HepG2 (cell line): ENCODE measurements at regions not wholly inside any gene's neighbourhood (a gene's known extent, or its start where the extent isn't known, plus 50 kb on each side); places are given as distances from the start of the nearest gene placed in this dataset.

Source experiments
- EZH2 ChIP-seq: conservative IDR thresholded peaks from 2 replicates; pipeline ENCODE4 v1.6.1; 2012; ENCODE audit warnings: mild to moderate bottlenecking, low read depth, low read length, moderate library complexity
- NR2F6 ChIP-seq, 2 experiments: IDR thresholded peaks; 2 replicates each; pipeline ENCODE4 v1.6.1; 2016; ENCODE audit warnings: antibody characterized with exemption in 1 of 2, mild to moderate bottlenecking in 1 of 2
- SMAD3 ChIP-seq: sonication (generic); formaldehyde crosslinking; IDR thresholded peaks from 2 replicates; pipeline ENCODE4 v1.4.0; 2020; ENCODE audit warnings: missing genetic modification reagents
- TAF1 ChIP-seq: sonication (generic); formaldehyde crosslinking; IDR thresholded peaks from 2 replicates; pipeline ENCODE4 v1.4.0; 2020; ENCODE audit warnings: missing genetic modification reagents
- TBL1XR1 ChIP-seq: fragments of 150-350 bp; IDR thresholded peaks from 2 replicates; pipeline ENCODE4 v1.6.1; 2014; ENCODE audit warnings: borderline replicate concordance, low read length; ENCODE audit not compliant: partially characterized antibody
- ZNF850 ChIP-seq: sonication (generic); formaldehyde crosslinking; conservative IDR thresholded peaks from 2 replicates; pipeline ENCODE4 v1.9.0; 2021; ENCODE audit warnings: mild to moderate bottlenecking, missing genetic modification reagents
- TF ChIP-seq, protein P1 (sequence below): sonication (generic); formaldehyde crosslinking; IDR thresholded peaks from 2 replicates; pipeline ENCODE4 v1.8.0; 2022; ENCODE audit warnings: missing genetic modification reagents, mild to moderate bottlenecking, moderate library complexity, borderline replicate concordance
- TF ChIP-seq, protein P2 (sequence below): sonication (generic); formaldehyde crosslinking; IDR thresholded peaks from 2 replicates; pipeline ENCODE4 v1.4.0; 2020; ENCODE audit warnings: mild to moderate bottlenecking, missing genetic modification reagents
- TF ChIP-seq, protein P3 (sequence below): sonication (generic); formaldehyde crosslinking; IDR thresholded peaks from 2 replicates; pipeline ENCODE4 v1.8.1; 2023; ENCODE audit warnings: mild to moderate bottlenecking, missing genetic modification reagents, borderline replicate concordance
- TF ChIP-seq, protein P4 (sequence below): fragments of 450-650 bp; IDR thresholded peaks from 2 replicates; pipeline ENCODE4 v1.6.1; 2017; ENCODE audit warnings: mild to moderate bottlenecking
- TF ChIP-seq, protein P5 (sequence below): IDR thresholded peaks from 2 replicates; pipeline ENCODE4 v1.6.1; 2016; ENCODE audit warnings: mild to moderate bottlenecking, missing biosample characterization, missing genetic modification reagents
- TF ChIP-seq, protein P6 (sequence below): sonication (generic); formaldehyde crosslinking; IDR thresholded peaks from 2 replicates; pipeline ENCODE4 v1.5.1; 2020; ENCODE audit warnings: missing genetic modification reagents, mild to moderate bottlenecking, borderline replicate concordance
- TF ChIP-seq, protein P7 (sequence below): sonication (generic); formaldehyde crosslinking; IDR thresholded peaks from 2 replicates; pipeline ENCODE4 v1.5.0; 2020; ENCODE audit warnings: mild to moderate bottlenecking, missing genetic modification reagents, moderate library complexity
- TF ChIP-seq, protein P8 (sequence below): sonication (generic); formaldehyde crosslinking; IDR thresholded peaks from 2 replicates; pipeline ENCODE4 v1.8.0; 2022; ENCODE audit warnings: mild to moderate bottlenecking, missing genetic modification reagents, borderline replicate concordance

DNA sequence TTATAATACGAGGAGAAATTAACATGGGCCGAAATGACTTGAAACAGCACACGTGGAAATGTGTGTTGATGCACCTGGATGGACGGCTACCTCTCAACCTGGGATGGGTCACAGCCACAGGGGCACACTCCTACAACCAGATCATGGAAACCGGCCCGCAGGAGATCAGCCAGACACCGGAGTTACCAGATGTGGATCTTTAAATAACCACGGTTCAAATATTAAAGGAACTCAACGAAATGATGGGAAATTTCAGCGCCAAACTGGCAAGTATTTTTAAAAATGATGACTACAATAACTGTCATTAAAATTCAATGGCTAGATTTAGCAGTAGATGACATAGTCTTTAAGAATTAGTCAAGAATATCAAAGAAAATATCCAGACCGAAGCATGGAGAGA is 166.9 kb upstream of the GPR12 start:
- TF ChIP-seq TBL1XR1 (no peak), EZH2 (no peak), NR2F6 (IDR thresholded peaks at IDR 0.05) (no peak), NR2F6 (CRISPR knock-in tag; IDR thresholded peaks at IDR 0.05) (no peak), ZNF850 (CRISPR knock-in tag) (no peak), SMAD3 (CRISPR knock-in tag) (no peak), TAF1 (CRISPR knock-in tag) (no peak)
- TF ChIP-seq, protein P1, sequence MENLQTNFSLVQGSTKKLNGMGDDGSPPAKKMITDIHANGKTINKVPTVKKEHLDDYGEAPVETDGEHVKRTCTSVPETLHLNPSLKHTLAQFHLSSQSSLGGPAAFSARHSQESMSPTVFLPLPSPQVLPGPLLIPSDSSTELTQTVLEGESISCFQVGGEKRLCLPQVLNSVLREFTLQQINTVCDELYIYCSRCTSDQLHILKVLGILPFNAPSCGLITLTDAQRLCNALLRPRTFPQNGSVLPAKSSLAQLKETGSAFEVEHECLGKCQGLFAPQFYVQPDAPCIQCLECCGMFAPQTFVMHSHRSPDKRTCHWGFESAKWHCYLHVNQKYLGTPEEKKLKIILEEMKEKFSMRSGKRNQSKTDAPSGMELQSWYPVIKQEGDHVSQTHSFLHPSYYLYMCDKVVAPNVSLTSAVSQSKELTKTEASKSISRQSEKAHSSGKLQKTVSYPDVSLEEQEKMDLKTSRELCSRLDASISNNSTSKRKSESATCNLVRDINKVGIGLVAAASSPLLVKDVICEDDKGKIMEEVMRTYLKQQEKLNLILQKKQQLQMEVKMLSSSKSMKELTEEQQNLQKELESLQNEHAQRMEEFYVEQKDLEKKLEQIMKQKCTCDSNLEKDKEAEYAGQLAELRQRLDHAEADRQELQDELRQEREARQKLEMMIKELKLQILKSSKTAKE (CRISPR knock-in tag): no peak
- TF ChIP-seq, protein P2, sequence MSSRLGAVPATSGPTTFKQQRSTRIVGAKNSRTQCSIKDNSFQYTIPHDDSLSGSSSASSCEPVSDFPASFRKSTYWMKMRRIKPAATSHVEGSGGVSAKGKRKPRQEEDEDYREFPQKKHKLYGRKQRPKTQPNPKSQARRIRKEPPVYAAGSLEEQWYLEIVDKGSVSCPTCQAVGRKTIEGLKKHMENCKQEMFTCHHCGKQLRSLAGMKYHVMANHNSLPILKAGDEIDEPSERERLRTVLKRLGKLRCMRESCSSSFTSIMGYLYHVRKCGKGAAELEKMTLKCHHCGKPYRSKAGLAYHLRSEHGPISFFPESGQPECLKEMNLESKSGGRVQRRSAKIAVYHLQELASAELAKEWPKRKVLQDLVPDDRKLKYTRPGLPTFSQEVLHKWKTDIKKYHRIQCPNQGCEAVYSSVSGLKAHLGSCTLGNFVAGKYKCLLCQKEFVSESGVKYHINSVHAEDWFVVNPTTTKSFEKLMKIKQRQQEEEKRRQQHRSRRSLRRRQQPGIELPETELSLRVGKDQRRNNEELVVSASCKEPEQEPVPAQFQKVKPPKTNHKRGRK: no peak
- TF ChIP-seq, protein P3, sequence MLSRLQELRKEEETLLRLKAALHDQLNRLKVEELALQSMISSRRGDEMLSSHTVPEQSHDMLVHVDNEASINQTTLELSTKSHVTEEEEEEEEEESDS: no peak
- TF ChIP-seq, protein P4, sequence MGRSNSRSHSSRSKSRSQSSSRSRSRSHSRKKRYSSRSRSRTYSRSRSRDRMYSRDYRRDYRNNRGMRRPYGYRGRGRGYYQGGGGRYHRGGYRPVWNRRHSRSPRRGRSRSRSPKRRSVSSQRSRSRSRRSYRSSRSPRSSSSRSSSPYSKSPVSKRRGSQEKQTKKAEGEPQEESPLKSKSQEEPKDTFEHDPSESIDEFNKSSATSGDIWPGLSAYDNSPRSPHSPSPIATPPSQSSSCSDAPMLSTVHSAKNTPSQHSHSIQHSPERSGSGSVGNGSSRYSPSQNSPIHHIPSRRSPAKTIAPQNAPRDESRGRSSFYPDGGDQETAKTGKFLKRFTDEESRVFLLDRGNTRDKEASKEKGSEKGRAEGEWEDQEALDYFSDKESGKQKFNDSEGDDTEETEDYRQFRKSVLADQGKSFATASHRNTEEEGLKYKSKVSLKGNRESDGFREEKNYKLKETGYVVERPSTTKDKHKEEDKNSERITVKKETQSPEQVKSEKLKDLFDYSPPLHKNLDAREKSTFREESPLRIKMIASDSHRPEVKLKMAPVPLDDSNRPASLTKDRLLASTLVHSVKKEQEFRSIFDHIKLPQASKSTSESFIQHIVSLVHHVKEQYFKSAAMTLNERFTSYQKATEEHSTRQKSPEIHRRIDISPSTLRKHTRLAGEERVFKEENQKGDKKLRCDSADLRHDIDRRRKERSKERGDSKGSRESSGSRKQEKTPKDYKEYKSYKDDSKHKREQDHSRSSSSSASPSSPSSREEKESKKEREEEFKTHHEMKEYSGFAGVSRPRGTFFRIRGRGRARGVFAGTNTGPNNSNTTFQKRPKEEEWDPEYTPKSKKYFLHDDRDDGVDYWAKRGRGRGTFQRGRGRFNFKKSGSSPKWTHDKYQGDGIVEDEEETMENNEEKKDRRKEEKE: no peak
- TF ChIP-seq, protein P5, sequence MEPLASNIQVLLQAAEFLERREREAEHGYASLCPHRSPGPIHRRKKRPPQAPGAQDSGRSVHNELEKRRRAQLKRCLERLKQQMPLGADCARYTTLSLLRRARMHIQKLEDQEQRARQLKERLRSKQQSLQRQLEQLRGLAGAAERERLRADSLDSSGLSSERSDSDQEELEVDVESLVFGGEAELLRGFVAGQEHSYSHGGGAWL: no peak
- TF ChIP-seq, protein P6, sequence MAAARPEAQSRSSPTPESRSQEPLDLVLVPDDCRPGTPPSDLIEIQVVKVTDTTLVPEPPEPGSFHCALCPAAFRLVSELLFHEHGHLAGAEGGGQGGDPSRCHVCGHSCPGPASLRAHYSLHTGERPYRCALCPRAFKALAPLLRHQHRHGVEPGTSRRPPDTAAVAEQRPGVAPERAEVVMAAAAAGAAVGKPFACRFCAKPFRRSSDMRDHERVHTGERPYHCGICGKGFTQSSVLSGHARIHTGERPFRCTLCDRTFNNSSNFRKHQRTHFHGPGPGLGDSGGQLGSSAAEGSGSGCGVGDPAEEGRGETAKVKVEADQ: no peak
- TF ChIP-seq, protein P7, sequence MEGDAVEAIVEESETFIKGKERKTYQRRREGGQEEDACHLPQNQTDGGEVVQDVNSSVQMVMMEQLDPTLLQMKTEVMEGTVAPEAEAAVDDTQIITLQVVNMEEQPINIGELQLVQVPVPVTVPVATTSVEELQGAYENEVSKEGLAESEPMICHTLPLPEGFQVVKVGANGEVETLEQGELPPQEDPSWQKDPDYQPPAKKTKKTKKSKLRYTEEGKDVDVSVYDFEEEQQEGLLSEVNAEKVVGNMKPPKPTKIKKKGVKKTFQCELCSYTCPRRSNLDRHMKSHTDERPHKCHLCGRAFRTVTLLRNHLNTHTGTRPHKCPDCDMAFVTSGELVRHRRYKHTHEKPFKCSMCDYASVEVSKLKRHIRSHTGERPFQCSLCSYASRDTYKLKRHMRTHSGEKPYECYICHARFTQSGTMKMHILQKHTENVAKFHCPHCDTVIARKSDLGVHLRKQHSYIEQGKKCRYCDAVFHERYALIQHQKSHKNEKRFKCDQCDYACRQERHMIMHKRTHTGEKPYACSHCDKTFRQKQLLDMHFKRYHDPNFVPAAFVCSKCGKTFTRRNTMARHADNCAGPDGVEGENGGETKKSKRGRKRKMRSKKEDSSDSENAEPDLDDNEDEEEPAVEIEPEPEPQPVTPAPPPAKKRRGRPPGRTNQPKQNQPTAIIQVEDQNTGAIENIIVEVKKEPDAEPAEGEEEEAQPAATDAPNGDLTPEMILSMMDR: no peak
- TF ChIP-seq, protein P8, sequence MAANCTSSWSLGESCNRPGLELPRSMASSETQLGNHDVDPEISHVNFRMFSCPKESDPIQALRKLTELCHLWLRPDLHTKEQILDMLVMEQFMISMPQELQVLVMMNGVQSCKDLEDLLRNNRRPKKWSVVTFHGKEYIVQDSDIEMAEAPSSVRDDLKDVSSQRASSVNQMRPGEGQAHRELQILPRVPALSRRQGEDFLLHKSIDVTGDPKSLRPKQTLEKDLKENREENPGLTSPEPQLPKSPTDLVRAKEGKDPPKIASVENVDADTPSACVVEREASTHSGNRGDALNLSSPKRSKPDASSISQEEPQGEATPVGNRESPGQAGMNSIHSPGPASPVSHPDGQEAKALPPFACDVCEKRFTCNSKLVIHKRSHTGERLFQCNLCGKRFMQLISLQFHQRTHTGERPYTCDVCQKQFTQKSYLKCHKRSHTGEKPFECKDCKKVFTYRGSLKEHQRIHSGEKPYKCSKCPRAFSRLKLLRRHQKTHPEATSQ (CRISPR knock-in tag): no peak
